ENCODE measurements at regions not wholly inside any gene's neighbourhood (a gene's known extent, or its start where the extent isn't known, plus 50 kb on each side); places are given as distances from the start of the nearest gene placed in this dataset.

GRCh38 chr3:135622215-135622614 lies 343.3 kb upstream of the PPP2R3A start:
- TF ChIP-seq, protein P1, sequence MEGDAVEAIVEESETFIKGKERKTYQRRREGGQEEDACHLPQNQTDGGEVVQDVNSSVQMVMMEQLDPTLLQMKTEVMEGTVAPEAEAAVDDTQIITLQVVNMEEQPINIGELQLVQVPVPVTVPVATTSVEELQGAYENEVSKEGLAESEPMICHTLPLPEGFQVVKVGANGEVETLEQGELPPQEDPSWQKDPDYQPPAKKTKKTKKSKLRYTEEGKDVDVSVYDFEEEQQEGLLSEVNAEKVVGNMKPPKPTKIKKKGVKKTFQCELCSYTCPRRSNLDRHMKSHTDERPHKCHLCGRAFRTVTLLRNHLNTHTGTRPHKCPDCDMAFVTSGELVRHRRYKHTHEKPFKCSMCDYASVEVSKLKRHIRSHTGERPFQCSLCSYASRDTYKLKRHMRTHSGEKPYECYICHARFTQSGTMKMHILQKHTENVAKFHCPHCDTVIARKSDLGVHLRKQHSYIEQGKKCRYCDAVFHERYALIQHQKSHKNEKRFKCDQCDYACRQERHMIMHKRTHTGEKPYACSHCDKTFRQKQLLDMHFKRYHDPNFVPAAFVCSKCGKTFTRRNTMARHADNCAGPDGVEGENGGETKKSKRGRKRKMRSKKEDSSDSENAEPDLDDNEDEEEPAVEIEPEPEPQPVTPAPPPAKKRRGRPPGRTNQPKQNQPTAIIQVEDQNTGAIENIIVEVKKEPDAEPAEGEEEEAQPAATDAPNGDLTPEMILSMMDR (IDR thresholded peaks at IDR 0.05): no peak

DNA sequence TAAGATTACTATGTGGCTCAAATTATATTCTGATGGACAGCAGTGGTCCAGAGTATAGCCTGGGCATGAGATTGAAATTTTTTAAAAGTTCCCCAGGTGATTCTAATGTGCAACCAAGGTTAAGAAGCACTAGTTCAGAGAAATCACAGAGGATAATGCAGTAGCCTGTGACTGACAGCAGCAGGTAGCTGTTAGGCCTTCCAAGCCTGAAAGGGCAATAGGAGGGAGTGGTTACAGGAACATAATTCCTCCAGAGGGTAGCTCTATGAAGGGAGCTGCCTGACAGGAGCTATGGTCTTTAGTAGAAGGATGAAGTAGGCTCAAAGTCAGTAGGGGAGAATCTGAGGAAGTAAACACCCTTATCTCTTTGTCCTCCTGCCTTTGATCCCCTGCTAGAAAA lies 342.9 kb upstream of the PPP2R3A start:
- Histone ChIP-seq H3K4me1 (no peaks in the 10 kb centered on the region), H3K4me3 (no peak overlapping the region), H3K27ac (no peak overlapping the region), H3K9me3 (no peaks in the 10 kb centered on the region), H3K36me3 (no peaks in the 10 kb centered on the region), H3K27me3 (no peaks in the 10 kb centered on the region)
- DNase-seq (ENCODE audit: low spot score): no peak
- TF ChIP-seq, protein P1 (IDR thresholded peaks at IDR 0.05): no peak

More at GRCh38 chr3:135622215-135622614, 343.3 kb upstream of the PPP2R3A start:
- no peaks in the 10 kb centered on the region for H3K4me1 ChIP-seq
- DNase-seq (ENCODE audit: low spot score): no peak
- no peaks in the 10 kb centered on the region for H3K36me3 ChIP-seq
- no peaks in the 10 kb centered on the region for H3K9me3 ChIP-seq
- H3K27me3 ChIP-seq: no peaks in the 10 kb centered on the region
- no peak overlapping the region for H3K27ac ChIP-seq
- no peak overlapping the region for H3K4me3 ChIP-seq

DNA sequence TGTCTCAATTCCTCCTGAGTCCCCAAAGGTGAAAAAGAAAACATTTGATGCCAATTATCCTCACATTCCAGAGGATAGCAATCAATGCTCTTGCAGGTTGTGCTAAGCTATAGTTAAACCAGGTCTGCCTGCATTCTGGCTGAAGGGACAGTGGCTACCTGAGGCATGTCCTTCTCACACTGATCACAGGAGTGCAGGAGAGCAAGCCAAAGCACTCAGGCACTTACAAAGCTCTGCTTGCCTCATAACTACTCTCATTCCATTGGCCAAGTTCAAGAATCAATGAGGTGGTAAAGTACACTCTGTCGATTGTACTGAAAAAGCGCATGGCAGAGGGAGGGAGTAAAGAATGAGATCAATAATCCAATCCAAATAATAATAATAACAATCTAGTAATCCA lies 342.0 kb upstream of the PPP2R3A start:
- H3K4me3 ChIP-seq: no peak overlapping the region
- TF ChIP-seq, protein P1 (IDR thresholded peaks at IDR 0.05): no peak
- no peak overlapping the region for H3K27ac ChIP-seq
- H3K9me3 ChIP-seq: no peaks in the 10 kb centered on the region
- no peaks in the 10 kb centered on the region for H3K4me1 ChIP-seq
- H3K27me3 ChIP-seq: no peaks in the 10 kb centered on the region
- H3K36me3 ChIP-seq: no peaks in the 10 kb centered on the region
- DNase-seq (ENCODE audit: low spot score): no peak

GRCh38 chr3:135627057-135627456 lies 338.5 kb upstream of the PPP2R3A start:
- no peak overlapping the region for H3K4me3 ChIP-seq
- TF ChIP-seq, protein P1 (IDR thresholded peaks at IDR 0.05): no peak
- H3K4me1 ChIP-seq: no peaks in the 10 kb centered on the region
- no peak for DNase-seq (ENCODE audit: low spot score)
- no peaks in the 10 kb centered on the region for H3K27me3 ChIP-seq
- no peaks in the 10 kb centered on the region for H3K36me3 ChIP-seq
- no peaks in the 10 kb centered on the region for H3K9me3 ChIP-seq
- H3K27ac ChIP-seq: no peak overlapping the region

DNA sequence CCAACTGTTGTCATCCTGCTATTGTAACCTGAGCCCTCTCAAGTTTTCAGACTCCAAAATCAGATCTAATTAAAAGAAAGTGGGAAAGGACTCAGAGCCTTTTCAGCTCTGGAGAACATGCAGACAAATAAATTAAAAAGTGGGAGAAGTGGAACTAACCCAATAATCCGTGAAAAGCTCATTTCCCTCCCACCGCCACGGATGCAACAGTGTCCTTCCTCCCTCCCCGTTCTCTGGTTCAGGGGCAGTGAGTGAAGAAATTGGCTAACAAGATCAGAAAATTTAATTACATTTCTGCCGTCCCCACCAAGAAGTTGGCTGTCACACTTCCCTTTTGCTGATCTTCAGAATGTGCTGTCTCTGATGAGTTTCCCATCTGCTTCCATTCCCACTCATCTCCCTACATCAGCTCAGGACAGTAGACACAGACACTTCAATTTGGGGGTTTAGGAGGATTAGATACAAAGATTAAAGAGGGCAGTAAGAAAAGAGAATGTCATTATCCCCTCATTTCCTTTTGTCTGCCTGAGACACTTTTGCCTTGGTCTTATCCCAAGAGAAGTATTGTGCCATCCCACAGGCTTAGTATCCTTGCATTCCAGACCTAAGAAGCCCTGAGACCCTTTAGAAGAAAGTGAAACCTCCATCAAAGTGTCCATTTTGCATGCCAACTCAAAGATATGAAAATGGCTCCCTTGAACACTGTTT lies 335.7 kb upstream of the PPP2R3A start:
- no peaks in the 10 kb centered on the region for H3K36me3 ChIP-seq
- TF ChIP-seq, protein P1 (IDR thresholded peaks at IDR 0.05): no peak
- DNase-seq (ENCODE audit: low spot score): no peak
- no peaks in the 10 kb centered on the region for H3K27me3 ChIP-seq
- H3K9me3 ChIP-seq: no peaks in the 10 kb centered on the region
- H3K4me1 ChIP-seq: no peaks in the 10 kb centered on the region
- H3K27ac ChIP-seq: no peak overlapping the region
- no peak overlapping the region for H3K4me3 ChIP-seq

GRCh38 chr3:135632556-135633065 lies 332.9 kb upstream of the PPP2R3A start:
- Histone ChIP-seq H3K27ac (no peak overlapping the region), H3K4me3 (no peak overlapping the region), H3K4me1 (no peaks in the 10 kb centered on the region), H3K36me3 (no peaks in the 10 kb centered on the region), H3K27me3 (no peaks in the 10 kb centered on the region), H3K9me3 (no peaks in the 10 kb centered on the region)
- TF ChIP-seq, protein P1 (IDR thresholded peaks at IDR 0.05): no peak
- DNase-seq (ENCODE audit: low spot score): no peak

Measured in right atrium auricular region (tissue), 2 donors.